NT2/D1 (cell line): ENCODE measurements at regions not wholly inside any gene's neighbourhood (a gene's known extent, or its start where the extent isn't known, plus 50 kb on each side); places are given as distances from the start of the nearest gene placed in this dataset.

ENCODE experiments used
- YY1 ChIP-seq: IDR thresholded peaks from 2 replicates; pipeline ENCODE4 v1.6.1; 2011; ENCODE audit not compliant: insufficient read length, insufficient read depth
- ZNF274 ChIP-seq: IDR thresholded peaks from 2 replicates; pipeline ENCODE4 v1.6.1; 2011; ENCODE audit warnings: mild to moderate bottlenecking, low read depth, low read length

- TF ChIP-seq ZNF274 (no peak), YY1 (no peak)
Observed at GRCh38 chr4:57442831-57443291, 332.7 kb upstream of the IGFBP7 start.
